PFSK-1 (cell line): ENCODE measurements at regions not wholly inside any gene's neighbourhood (a gene's known extent, or its start where the extent isn't known, plus 50 kb on each side); places are given as distances from the start of the nearest gene placed in this dataset.

Source experiments
- FOXP2 ChIP-seq: optimal IDR thresholded peaks from 2 replicates; pipeline ENCODE3; 2011; ENCODE audit warnings: borderline replicate concordance, control low read depth, inconsistent platforms; ENCODE audit not compliant: insufficient read depth; ENCODE audit errors: extremely low read length, extremely low read depth
- POLR2AphosphoS5 ChIP-seq: IDR thresholded peaks from 2 replicates; pipeline ENCODE4 v1.6.1; 2012; ENCODE audit warnings: low read depth, mild to moderate bottlenecking, control low read depth, low read length, moderate library complexity
- SIN3A ChIP-seq: IDR thresholded peaks from 2 replicates; pipeline ENCODE4 v1.6.1; 2012; ENCODE audit warnings: mild to moderate bottlenecking, low read length, moderate library complexity, borderline replicate concordance; ENCODE audit not compliant: insufficient read depth
- TAF1 ChIP-seq: IDR thresholded peaks from 2 replicates; pipeline ENCODE4 v1.6.1; 2012; ENCODE audit warnings: low read length, control low read depth, borderline replicate concordance; ENCODE audit not compliant: insufficient read depth
- TF ChIP-seq, protein P1 (sequence below), 2 experiments: IDR thresholded peaks; 2 replicates each; pipeline versions ENCODE4 v1.6.1 to v1.8.0; 2011 to 2012; ENCODE audit warnings: low read depth in 2 of 2, low read length in 2 of 2, control low read depth in 1 of 2, inconsistent platforms in 1 of 2, mild to moderate bottlenecking in 1 of 2, moderate library complexity in 1 of 2; ENCODE audit not compliant: insufficient read depth in 1 of 2

DNA sequence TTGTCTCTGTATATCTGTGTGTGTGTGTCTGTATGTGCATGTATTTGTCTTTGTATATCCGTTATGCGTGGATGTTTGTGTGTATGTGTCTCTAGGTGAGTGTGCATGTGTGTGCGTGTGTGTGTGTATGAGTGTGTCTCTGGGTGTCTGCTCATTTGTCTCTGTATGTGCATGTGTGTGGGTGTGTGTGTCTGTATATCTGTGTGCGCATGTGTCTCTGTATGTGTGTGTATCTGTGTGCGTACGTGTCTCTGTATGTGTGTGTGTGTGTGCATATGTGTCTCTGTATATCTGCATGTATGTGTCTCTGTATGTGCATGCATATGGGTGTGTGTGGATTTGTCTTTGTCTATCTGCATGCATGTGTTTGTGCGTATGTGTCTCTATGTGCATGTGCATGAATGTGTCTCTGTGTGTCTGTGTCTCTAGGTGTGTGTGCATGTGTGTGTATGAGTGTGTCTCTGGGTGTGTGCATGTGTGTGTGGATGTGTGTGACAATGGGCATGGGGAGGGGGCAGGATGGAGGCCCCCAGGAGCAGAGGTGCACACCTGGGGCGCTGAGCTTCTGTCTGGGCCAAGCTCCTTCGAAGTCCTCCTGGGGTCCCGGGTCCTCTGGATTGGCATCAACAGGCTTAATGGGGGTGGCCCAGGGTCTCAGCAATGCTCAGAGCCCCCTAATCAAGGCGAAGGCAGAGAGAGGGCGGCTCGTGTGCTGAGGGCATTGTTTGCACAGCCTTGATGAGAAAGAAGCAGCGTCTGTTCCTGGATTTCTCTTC, 373.4 kb upstream of the IRX4 start:
- TF ChIP-seq SIN3A (no peak), TAF1 (no peak), FOXP2 (no peak), POLR2AphosphoS5 (no peak)
- TF ChIP-seq, protein P1, sequence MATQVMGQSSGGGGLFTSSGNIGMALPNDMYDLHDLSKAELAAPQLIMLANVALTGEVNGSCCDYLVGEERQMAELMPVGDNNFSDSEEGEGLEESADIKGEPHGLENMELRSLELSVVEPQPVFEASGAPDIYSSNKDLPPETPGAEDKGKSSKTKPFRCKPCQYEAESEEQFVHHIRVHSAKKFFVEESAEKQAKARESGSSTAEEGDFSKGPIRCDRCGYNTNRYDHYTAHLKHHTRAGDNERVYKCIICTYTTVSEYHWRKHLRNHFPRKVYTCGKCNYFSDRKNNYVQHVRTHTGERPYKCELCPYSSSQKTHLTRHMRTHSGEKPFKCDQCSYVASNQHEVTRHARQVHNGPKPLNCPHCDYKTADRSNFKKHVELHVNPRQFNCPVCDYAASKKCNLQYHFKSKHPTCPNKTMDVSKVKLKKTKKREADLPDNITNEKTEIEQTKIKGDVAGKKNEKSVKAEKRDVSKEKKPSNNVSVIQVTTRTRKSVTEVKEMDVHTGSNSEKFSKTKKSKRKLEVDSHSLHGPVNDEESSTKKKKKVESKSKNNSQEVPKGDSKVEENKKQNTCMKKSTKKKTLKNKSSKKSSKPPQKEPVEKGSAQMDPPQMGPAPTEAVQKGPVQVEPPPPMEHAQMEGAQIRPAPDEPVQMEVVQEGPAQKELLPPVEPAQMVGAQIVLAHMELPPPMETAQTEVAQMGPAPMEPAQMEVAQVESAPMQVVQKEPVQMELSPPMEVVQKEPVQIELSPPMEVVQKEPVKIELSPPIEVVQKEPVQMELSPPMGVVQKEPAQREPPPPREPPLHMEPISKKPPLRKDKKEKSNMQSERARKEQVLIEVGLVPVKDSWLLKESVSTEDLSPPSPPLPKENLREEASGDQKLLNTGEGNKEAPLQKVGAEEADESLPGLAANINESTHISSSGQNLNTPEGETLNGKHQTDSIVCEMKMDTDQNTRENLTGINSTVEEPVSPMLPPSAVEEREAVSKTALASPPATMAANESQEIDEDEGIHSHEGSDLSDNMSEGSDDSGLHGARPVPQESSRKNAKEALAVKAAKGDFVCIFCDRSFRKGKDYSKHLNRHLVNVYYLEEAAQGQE (IDR thresholded peaks at IDR 0.05; ENCODE audit: insufficient read depth in 1 of 2, low read depth in 2 of 2, low read length in 2 of 2): no peak

DNA sequence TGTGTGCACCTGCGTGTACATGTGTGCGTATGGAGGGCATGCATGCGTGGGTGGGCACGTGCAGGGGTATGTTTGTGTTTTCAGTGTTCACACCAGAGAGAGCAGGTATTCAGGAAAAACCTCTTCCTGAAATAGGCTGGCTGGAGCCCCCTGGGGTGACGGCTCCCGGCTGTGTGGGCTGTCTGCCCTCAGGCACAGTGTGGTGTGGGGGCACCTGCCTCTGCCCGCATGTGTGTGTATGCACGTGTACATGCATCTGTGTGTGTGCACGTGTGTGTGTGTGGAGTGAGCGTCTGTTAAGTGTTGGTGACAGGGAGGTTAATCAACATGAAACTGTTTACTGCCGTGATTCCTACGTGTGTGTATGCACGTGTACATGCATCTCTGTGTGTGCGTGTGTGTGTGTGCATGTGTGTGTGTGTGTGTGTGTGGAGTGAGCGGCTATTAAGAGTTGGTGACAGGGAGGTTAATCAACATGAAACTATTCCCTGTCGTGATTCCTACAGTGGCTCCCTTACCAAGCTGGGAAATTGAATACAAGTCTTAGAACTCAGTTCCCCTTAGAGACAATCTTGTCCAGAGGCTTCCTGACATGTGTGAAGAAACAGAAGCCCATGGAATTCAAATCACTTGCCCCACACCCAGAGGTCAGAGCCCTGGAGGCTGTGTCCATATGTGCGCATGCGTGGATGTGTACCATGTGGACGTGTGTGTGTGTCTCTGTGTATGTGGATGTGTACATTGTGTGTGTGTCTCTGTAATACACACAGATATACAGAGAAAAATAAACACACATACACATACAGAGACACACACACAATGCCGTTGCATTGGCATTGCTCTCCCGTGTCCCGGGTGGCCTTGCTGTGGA, 372.4 kb upstream of the IRX4 start:
- TF ChIP-seq, protein P1 (IDR thresholded peaks at IDR 0.05; ENCODE audit: insufficient read depth in 1 of 2, low read depth in 2 of 2, low read length in 2 of 2): no peak
- TF ChIP-seq POLR2AphosphoS5: no peak
- no peak for TF ChIP-seq SIN3A
- TF ChIP-seq FOXP2: no peak

DNA sequence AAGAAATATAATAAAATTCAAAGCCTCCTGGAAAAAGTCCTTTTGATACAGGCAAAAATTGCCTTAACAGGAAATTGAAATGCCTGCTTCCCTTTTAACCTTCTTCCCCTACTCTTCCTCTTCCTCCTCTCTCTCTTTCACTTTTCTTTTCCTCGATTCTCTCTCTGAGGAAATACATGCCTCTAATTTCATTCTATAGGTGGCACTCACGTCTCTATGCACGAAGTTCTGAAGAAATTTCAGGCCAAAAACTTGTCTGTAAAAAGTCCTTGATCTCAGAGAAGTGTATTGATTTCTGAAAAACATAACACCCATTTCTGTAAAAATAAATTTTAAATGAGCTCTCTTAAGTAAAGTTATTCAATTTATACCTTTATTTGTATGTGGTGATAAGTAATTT, 371.7 kb upstream of the IRX4 start:
- TF ChIP-seq SIN3A: no peak
- TF ChIP-seq FOXP2: no peak
- TF ChIP-seq, protein P1 (IDR thresholded peaks at IDR 0.05; ENCODE audit: insufficient read depth in 1 of 2, low read depth in 2 of 2, low read length in 2 of 2): no peak
- no peak for TF ChIP-seq POLR2AphosphoS5
- no peak for TF ChIP-seq TAF1

DNA sequence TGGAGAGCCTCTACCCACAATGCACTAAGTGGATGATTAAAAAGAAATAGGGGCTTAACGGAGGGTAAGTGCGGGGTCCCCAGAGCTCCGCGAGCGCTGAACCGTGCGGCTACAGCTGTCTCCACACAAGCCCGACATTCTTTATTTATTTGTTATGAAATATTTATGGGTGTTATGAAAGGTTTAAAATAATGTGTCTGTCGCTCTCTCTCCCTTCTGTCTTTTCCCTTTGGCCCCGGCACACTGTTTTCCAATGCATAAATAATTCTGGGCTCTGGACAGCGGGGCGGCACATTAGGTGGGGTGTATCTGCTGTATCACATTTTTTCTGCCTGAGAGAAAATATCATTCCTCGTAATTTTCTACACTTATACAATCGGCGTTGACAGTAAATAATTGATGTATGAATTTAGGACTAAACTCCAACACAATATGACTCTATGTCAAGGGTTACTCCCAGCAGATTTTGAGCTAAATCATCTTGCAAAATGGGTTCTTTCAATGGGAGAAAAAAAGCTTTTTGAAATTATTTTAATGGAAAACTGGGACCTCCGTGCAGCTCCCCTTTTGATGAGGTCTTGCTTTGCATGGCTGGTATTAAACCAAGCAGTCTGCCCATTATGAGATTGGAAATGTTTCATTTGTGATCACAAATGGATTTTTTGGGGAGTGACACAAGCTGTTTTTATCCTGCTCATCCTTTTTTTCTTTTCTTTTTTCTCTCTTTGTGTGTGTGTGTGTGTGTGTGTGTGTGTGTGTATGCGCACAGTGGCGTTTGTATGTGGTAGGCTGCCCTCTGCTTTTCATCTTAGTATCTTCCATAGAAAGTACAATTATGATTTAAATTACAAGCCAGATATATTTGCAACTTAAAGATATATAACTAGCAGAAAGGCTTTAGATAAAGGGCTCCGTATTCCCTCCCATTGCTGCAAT, 370.6 kb upstream of the IRX4 start:
- TF ChIP-seq SIN3A: no peak
- TF ChIP-seq TAF1: no peak
- TF ChIP-seq, protein P1 (IDR thresholded peaks at IDR 0.05; ENCODE audit: insufficient read depth in 1 of 2, low read depth in 2 of 2, low read length in 2 of 2): no peak
- no peak for TF ChIP-seq FOXP2
- TF ChIP-seq POLR2AphosphoS5: no peak
